HEK293 (cell line): ENCODE measurements at regions not wholly inside any gene's neighbourhood (a gene's known extent, or its start where the extent isn't known, plus 50 kb on each side); places are given as distances from the start of the nearest gene placed in this dataset.

ENCODE experiments used
- CTCF ChIA-PET: fragments of 350-600 bp; formaldehyde crosslinking; extraction: SDS; loops from one replicate; lab custom pipeline; 2021; ENCODE audit warnings: antibody characterized with exemption; lab: Yijun Ruan, JAX
- POLR2A ChIA-PET: fragments of 300-600 bp; formaldehyde crosslinking; extraction: SDS; loops from one replicate; lab custom pipeline; 2020; ENCODE audit warnings: antibody characterized with exemption, inconsistent platforms; lab: Yijun Ruan, JAX
- H3K27ac ChIP-seq: fragments of 200-500 bp; sonication (Bioruptor generic); 2 replicates; pipeline ENCODE4 v1.5.1; 2014; ENCODE audit warnings: low read depth, low read length, control low read depth, inconsistent platforms; ENCODE audit errors: extremely low read depth
- H3K36me3 ChIP-seq, 2 experiments: fragments of 200-500 bp in 1 of 2; sonication (Bioruptor generic) in 1 of 2; 1 replicate in 1 of 2; 2 replicates in 1 of 2; pipeline ENCODE4 v1.5.1; 2014 to 2017; ENCODE audit warnings: inconsistent platforms in 2 of 2, low read length in 2 of 2; ENCODE audit not compliant: control insufficient read depth in 2 of 2, insufficient read depth in 1 of 2
- H3K4me1 ChIP-seq: fragments of 200-500 bp; sonication (Bioruptor generic); 2 replicates; pipeline ENCODE4 v1.5.1; 2014; ENCODE audit warnings: mild to moderate bottlenecking, low read length, inconsistent platforms; ENCODE audit not compliant: control insufficient read depth, insufficient read depth
- H3K4me3 ChIP-seq: 2 replicates; pipeline ENCODE4 v1.5.1; 2011; ENCODE audit warnings: low read depth, mild to moderate bottlenecking, control low read depth, low read length, moderate library complexity
- H3K9me3 ChIP-seq: fragments of 200-500 bp; sonication (Bioruptor generic); 2 replicates; pipeline ENCODE4 v1.5.1; 2014; ENCODE audit warnings: low read depth, low read length, inconsistent platforms; ENCODE audit not compliant: control insufficient read depth, insufficient read depth
- GLIS1 ChIP-seq: fragments of 450-650 bp; formaldehyde crosslinking; IDR thresholded peaks from 2 replicates; pipeline ENCODE4 v1.5.1; 2016; ENCODE audit warnings: missing biosample characterization, missing genetic modification characterization
- KLF10 ChIP-seq: fragments of 450-650 bp; IDR thresholded peaks from 2 replicates; pipeline ENCODE4 v1.5.1; 2018; ENCODE audit warnings: missing biosample characterization, mild to moderate bottlenecking, missing genetic modification characterization
- MZF1 ChIP-seq: fragments of 450-650 bp; formaldehyde crosslinking; IDR thresholded peaks from 2 replicates; pipeline ENCODE4 v1.5.1; 2017; ENCODE audit warnings: missing biosample characterization, missing genetic modification characterization, borderline replicate concordance
- SALL2 ChIP-seq: fragments of 450-650 bp; formaldehyde crosslinking; IDR thresholded peaks from 2 replicates; pipeline ENCODE4 v1.5.0; 2017; ENCODE audit warnings: missing biosample characterization, mild to moderate bottlenecking, missing genetic modification characterization, borderline replicate concordance
- SP3 ChIP-seq: fragments of 450-650 bp; formaldehyde crosslinking; IDR thresholded peaks from 2 replicates; pipeline ENCODE4 v1.5.1; 2016; ENCODE audit warnings: missing biosample characterization, missing genetic modification characterization
- TSHZ1 ChIP-seq: fragments of 450-650 bp; formaldehyde crosslinking; IDR thresholded peaks from 2 replicates; pipeline ENCODE4 v1.5.1; 2016; ENCODE audit warnings: missing biosample characterization, missing genetic modification characterization, borderline replicate concordance
- ZBTB49 ChIP-seq: fragments of 450-650 bp; formaldehyde crosslinking; IDR thresholded peaks from 2 replicates; pipeline ENCODE4 v1.5.1; 2016; ENCODE audit warnings: missing biosample characterization, missing genetic modification characterization, low read depth
- ZFHX2 ChIP-seq: fragments of 450-650 bp; formaldehyde crosslinking; conservative IDR thresholded peaks from 2 replicates; pipeline ENCODE4 v1.5.1; 2016; ENCODE audit warnings: missing biosample characterization, missing genetic modification characterization
- ZNF121 ChIP-seq: fragments of 450-650 bp; formaldehyde crosslinking; IDR thresholded peaks from 2 replicates; pipeline ENCODE4 v1.5.1; 2016; ENCODE audit warnings: missing biosample characterization, missing genetic modification characterization
- ZNF18 ChIP-seq: fragments of 450-650 bp; formaldehyde crosslinking; IDR thresholded peaks from 2 replicates; pipeline ENCODE4 v1.5.1; 2016; ENCODE audit warnings: missing biosample characterization, missing genetic modification characterization
- ZNF266 ChIP-seq: fragments of 450-650 bp; formaldehyde crosslinking; IDR thresholded peaks from 2 replicates; pipeline ENCODE4 v1.5.1; 2016; ENCODE audit warnings: missing biosample characterization, missing genetic modification characterization, low read depth
- ZNF280C ChIP-seq: fragments of 450-650 bp; formaldehyde crosslinking; IDR thresholded peaks from 2 replicates; pipeline ENCODE4 v1.5.1; 2016; ENCODE audit warnings: missing biosample characterization, missing genetic modification characterization
- ZNF335 ChIP-seq: fragments of 450-650 bp; formaldehyde crosslinking; conservative IDR thresholded peaks from 2 replicates; pipeline ENCODE4 v1.5.1; 2016; ENCODE audit warnings: missing biosample characterization, missing genetic modification characterization
- ZNF426 ChIP-seq: fragments of 450-650 bp; formaldehyde crosslinking; IDR thresholded peaks from 2 replicates; pipeline ENCODE4 v1.5.1; 2017; ENCODE audit warnings: missing biosample characterization, missing genetic modification characterization, mild to moderate bottlenecking, inconsistent platforms, moderate library complexity
- ZNF473 ChIP-seq: fragments of 450-650 bp; formaldehyde crosslinking; IDR thresholded peaks from 2 replicates; pipeline ENCODE4 v1.5.1; 2017; ENCODE audit warnings: missing biosample characterization, missing genetic modification characterization
- ZNF514 ChIP-seq: fragments of 450-650 bp; formaldehyde crosslinking; IDR thresholded peaks from 2 replicates; pipeline ENCODE4 v1.5.1; 2016; ENCODE audit warnings: missing biosample characterization, missing genetic modification characterization
- ZNF571 ChIP-seq: fragments of 450-650 bp; formaldehyde crosslinking; IDR thresholded peaks from 2 replicates; pipeline ENCODE4 v1.5.0; 2017; ENCODE audit warnings: missing biosample characterization, missing genetic modification characterization
- ZNF701 ChIP-seq: fragments of 450-650 bp; formaldehyde crosslinking; IDR thresholded peaks from 2 replicates; pipeline ENCODE4 v1.5.1; 2016; ENCODE audit warnings: missing biosample characterization, missing genetic modification characterization
- ZNF792 ChIP-seq: fragments of 450-650 bp; formaldehyde crosslinking; IDR thresholded peaks from 2 replicates; pipeline ENCODE4 v1.5.1; 2016; ENCODE audit warnings: missing biosample characterization, missing genetic modification characterization
- ZSCAN23 ChIP-seq: fragments of 450-650 bp; formaldehyde crosslinking; IDR thresholded peaks from 2 replicates; pipeline ENCODE4 v1.5.1; 2016; ENCODE audit warnings: missing biosample characterization, missing genetic modification characterization
- ZSCAN30 ChIP-seq: fragments of 450-650 bp; IDR thresholded peaks from 2 replicates; pipeline ENCODE4 v1.5.1; 2018; ENCODE audit warnings: missing biosample characterization, mild to moderate bottlenecking, missing genetic modification characterization, moderate library complexity
- ZSCAN5A ChIP-seq: fragments of 450-650 bp; formaldehyde crosslinking; IDR thresholded peaks from 2 replicates; pipeline ENCODE4 v1.5.1; 2016; ENCODE audit warnings: missing biosample characterization, missing genetic modification characterization

- Histone ChIP-seq H3K27ac (no peak overlapping the region), H3K4me1 (no peaks in the 10 kb centered on the region), H3K4me3 (no peak overlapping the region), H3K9me3 (no peaks in the 10 kb centered on the region)
- ChIA-PET POLR2A (no interaction called here), CTCF (no interaction called here)
- no peak for TF ChIP-seq ZSCAN5A (tag by site-specific recombination)
- TF ChIP-seq ZNF18 (tag by site-specific recombination), result no peak
- TF ChIP-seq ZNF514 (tag by site-specific recombination), result no peak
- no peak for TF ChIP-seq SALL2 (tag by site-specific recombination)
- TF ChIP-seq ZNF792 (tag by site-specific recombination), result no peak
- no peak for TF ChIP-seq SP3
- no peak for TF ChIP-seq ZNF701 (tag by site-specific recombination)
- TF ChIP-seq TSHZ1 (tag by site-specific recombination), result no peak
- TF ChIP-seq ZBTB49 (tag by site-specific recombination), result no peak
- TF ChIP-seq, all 188 proteins: peak for 0
- no peaks in the 10 kb centered on the region for H3K36me3 ChIP-seq
Measured at GRCh38 chr9:99357575-99357974, 135.5 kb downstream of the SEC61B start.

- Histone ChIP-seq H3K27ac (no peak overlapping the region), H3K36me3 (no peaks in the 10 kb centered on the region), H3K4me1 (no peaks in the 10 kb centered on the region), H3K9me3 (no peaks in the 10 kb centered on the region), H3K4me3 (no peak overlapping the region)
- POLR2A ChIA-PET, result no interaction called here
- no peak for TF ChIP-seq ZNF335 (tag by site-specific recombination)
- CTCF ChIA-PET, result no interaction called here
Measured at GRCh38 chr9:99358668-99359067, 136.6 kb downstream of the SEC61B start.

GRCh38 chr9:99359336-99359735 lies 137.3 kb downstream of the SEC61B start:
- ChIA-PET POLR2A (no interaction called here), CTCF (no interaction called here)
- H3K36me3 ChIP-seq, result no peaks in the 10 kb centered on the region
- H3K9me3 ChIP-seq, result no peaks in the 10 kb centered on the region
- no peak overlapping the region for H3K4me3 ChIP-seq
- no peaks in the 10 kb centered on the region for H3K4me1 ChIP-seq
- H3K27ac ChIP-seq, result no peak overlapping the region
- no peak for TF ChIP-seq ZNF426 (tag by site-specific recombination)
- no peak for TF ChIP-seq GLIS1
- TF ChIP-seq ZNF121 (tag by site-specific recombination), result no peak
- no peak for TF ChIP-seq MZF1 (tag by site-specific recombination)
- no peak for TF ChIP-seq ZNF266 (tag by site-specific recombination)
- TF ChIP-seq KLF10 (tag by site-specific recombination), result no peak
- no peak for TF ChIP-seq ZSCAN30 (tag by site-specific recombination)
- TF ChIP-seq ZNF473 (tag by site-specific recombination), result no peak
- TF ChIP-seq ZNF571 (tag by site-specific recombination), result no peak
- TF ChIP-seq ZFHX2, result no peak
- no peak for TF ChIP-seq ZNF280C (tag by site-specific recombination)
- TF ChIP-seq ZSCAN23 (tag by site-specific recombination), result no peak
